Activated CD4-positive, alpha-beta T cell treated with anti-CD3 and anti-CD28 coated beads, Interleukin-10, Interleukin-2, amounts not matched to agents 100 ng/mL and 50 ng/mL, durations not matched to agents 16 hours and 8 hours (primary cell): ENCODE measurements at regions not wholly inside any gene's neighbourhood (a gene's known extent, or its start where the extent isn't known, plus 50 kb on each side); places are given as distances from the start of the nearest gene placed in this dataset.

Source experiments
- DNase-seq: peaks from one replicate; pipeline ENCODE4 v3.0.0-alpha.2; 2020

DNA sequence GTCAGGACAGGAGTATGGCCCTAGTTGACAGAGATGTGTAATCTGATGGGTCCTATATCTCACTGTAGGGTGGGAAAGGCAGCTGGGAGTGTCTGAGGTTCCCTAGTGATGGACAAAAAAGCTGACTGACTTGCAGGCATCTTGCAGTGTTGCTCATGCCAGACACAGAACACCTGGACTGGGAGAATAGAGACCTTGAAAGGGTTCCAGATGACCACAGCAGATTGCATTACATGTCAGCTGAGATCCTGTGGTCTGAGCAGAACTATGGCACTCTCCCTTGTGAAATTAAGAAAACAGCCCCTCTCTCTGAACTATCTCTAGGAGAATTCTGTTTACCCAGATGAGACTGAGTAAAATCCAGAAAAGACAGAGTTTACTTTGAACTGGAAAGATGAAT is 212.6 kb upstream of the MAN1A1 start:
- DNase-seq, result no peak

DNA sequence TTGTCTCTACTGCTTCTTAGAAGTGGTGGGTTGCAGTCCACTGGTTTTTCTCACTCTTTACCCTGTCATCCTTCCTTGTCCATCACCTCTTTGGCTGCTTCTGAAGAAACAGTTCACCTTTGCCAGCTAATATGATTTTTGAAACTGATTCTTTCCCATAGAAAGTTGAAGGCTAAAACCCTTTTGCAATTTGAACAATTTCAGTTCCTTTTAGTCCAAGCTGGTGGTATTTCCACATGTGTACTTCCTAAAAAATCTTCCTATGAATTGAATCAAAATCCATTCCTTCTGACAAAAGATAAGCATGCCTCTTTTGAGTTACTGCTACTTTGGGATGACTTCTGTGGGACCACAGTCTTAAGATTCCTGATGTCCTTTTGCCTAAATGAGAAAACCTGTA is 210.0 kb upstream of the MAN1A1 start:
- DNase-seq, result no peak

DNA sequence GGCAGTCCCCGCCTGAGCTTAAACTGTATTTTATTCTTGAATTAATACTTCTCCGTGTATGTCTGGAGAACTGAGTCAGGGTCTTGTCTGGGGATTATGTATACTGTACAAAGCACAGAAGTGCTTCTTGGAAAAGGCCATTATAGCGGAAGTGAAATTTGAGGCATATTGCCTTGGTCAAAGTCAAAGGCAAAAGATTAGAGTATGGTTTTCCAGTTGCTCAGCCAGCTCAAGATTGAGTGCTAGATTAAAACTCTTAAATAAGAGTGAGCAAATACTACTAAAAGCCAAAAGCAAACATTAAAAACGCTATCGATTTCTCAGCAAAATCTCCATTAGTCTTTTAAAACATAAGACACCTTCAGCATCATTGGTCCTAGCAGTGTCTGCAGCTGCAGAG is 207.7 kb upstream of the MAN1A1 start:
- DNase-seq, result no peak

DNA sequence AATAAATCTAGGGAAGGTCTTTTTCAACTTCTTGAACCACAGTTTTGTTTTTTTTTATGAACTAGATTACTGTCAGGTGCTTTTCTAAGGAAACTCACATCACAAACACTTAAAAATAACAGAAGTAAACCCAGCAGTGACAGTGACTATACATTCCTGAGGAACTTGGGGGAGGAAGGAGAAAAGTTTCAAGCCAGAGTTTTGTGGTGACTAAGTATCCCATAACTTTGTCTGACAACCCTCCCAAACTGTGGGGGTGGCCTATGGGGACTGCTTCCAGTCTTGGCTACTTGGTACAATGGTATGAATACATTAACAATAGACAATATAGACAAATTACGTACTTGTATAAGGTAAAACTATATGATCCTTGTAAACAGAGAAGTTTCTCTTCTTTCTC is 202.5 kb upstream of the MAN1A1 start:
- no peak for DNase-seq

DNA sequence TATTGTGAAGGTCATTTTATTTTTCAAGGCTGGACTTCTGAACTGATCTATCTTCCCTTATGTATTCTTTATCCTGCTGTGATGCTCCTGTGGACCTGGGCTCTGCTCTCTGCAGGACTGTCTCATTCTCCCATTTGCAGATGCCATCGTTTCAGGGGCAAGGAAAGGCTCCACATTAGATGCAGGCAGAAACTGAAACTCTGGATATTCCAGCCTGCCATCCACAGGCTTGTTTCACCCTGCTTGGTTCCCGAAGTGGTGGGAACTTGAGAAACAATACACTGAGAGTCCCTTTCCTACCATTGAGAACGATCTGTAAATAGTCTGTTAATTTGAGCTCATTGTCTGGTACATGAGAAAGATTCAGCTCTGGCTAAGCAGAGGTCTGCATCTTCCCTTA is 197.5 kb upstream of the MAN1A1 start:
- DNase-seq, result no peak

DNA sequence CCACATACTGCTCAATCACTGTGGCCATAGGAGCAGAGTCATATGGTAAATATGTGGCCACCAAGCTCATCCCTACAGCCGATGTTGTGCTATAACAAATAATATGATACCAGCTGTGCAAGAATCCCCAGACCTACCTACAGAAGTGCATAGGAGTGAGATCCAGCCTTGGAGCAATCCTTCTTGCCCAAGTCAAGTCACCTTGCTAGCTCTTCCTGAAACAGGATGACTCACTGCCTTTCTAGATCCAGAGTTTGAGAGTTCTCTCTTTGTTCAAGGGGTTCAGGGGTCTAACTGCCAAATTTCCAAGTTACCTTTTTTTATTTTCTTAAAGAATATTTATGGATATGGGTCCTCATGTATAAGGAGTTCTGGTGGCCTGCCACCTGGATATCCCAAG is 195.7 kb upstream of the MAN1A1 start:
- no peak for DNase-seq

DNA sequence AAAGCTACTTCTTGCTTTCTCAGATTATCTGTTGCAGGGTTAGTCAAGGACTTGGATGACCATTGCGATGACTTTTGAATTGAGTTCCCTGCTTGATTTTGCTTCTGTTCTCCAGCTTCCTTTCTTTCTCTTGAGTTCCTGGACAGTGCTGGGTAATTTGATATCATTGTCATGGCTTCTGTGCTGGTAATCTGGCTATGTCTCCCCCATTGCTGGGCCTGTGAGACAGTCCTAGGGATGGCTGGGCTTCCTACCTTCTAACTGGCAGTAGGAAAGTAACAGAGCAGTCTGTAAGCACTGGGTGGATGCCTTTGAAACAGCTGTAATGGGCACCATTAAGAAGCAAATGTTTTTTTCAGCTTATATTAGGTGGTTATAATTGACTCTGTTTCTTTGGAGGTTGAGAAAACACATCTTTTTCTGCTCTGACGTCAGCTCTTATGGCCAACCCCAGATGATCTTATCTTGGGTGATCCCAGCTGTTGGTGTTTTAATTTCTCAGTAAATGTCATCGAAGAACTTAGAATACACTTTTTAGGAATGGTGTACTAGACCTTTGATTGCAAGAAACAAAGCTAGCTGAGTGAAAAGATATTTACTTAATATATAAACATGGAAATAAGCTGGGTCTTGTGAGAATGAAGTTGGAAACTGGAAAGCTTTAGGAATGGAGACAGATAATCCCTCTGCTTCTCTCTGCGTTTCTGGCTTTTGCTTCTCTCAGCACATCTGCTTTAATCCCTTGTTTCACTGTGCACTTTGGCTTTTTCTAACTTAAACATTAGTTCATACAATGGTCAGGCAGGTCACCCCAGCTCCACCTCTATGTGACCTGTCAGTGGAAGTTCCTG is 195.0 kb upstream of the MAN1A1 start:
- DNase-seq, result no peak

DNA sequence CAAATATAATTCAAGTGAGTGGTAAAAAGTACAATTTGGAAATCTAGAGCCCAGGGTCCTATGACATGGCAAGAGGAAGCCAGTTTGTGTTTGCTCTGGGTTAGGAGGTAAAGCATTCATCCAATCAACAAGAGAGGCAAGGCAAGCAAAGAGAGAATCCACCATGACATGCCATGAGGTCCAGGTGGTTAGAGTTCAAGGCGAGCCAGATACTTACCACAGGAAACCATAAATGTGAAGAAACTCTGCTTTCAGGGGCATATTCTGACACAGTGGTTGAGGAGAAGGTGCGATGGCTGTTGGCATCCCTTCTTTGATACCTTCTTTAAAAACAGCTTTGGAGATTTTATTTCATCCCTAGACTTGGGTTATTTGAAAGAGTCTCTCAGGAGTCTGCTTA is 193.8 kb upstream of the MAN1A1 start:
- no peak for DNase-seq

DNA sequence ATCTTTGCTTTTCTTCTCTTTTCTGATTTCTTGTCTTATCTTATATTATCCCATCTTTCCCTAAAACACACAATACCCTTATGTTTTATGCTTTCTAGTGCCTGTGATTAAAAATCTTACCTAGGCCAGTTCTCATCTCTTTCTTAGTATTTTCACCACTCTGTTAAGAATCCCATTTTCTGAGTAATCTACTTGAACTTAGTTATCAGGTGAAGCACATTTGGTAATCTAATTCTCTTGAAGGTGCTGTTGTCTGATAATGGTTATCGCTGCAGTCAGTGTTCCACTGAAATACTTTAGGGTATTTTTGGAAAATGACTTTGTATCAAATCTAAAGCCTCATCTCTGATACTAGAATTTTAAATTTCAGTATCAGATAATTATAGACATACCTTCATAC is 192.5 kb upstream of the MAN1A1 start:
- no peak for DNase-seq

DNA sequence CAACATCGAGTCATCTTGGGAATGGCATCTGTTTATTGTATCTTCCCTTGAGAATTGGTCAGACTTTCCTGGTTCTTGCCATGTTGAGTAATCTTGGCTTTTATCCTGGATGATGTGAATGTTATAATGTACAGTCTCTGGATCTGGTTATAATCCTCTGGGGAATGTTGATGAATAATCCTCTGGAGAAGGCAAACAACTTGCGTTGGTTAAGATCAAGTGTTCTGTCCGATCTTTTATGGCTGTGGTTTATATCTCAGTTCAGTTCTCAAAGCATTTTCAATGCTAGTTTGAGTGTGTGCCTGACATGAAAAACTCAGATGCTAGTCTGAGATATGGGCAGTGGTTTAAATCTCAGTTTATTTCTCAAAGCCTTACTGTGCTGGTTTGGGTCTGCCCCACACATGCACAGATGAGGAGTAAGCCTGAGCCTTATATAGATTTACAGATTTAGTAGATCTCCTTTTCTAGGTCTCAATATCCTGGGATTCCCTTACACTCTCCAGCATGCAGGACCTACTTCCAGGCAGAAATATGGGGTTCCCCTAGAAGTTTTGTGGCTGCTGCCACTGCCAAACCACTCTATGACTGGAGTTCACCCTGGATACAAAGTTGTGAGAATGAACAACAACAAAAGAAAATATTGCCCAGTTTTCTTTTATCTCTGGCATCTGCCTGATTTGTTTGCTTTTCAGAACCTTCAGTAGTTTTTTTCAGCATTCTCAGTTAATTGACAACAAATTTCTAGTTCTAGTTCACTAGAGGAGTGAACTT is 191.8 kb upstream of the MAN1A1 start:
- no peak for DNase-seq

DNA sequence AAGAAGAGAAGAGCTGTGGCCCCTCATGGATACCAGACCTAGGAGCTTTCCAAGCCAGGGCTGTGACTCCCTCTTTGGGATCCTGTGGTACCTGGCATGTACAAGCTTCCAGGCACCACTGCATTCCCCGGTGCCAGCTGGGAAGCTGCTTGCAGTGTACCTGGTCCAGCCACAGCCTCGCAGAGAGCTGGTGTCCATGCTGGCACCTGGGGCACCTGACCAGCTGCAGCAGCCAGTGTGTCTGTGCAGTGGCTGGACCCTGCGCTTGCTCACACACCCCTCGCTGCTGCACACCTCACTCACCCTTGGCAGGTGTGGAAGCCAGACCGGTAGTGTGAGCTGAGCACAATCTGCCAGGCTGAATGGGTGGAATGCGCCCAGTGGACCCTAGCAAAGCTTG is 190.9 kb upstream of the MAN1A1 start:
- DNase-seq, result no peak

DNA sequence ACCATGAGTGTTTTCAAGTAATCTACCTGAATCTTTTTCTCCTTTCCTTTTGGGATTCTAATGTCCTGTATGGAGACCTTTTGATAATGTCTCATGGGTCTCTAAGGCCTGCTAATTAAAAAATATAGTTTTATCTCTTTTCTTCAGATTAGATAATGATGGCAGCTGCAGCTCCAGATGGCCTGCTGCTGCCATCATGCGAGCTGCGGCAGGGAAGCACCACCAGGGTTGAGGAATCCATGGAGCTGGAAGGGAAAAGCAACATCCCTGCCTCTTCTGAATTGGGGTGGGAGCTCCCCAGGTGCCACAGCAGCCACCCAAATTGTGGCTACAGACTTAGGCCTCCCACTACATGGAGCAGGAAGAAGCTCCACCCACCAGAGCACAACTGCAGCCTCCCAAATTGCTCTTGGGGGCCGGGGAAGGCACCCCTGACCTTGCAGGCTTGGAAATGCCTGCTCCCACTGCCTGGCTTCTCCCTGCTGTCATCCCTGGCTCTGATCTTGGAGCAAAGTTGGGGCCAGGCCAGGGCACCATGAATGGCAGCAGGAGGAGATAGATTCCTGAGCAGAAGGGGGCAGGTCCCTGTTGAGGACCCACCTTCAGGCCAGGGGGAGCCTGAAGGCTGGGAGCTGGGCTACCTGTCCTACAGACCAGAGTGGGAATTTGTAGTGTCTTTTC is 189.6 kb upstream of the MAN1A1 start:
- DNase-seq, result no peak

DNA sequence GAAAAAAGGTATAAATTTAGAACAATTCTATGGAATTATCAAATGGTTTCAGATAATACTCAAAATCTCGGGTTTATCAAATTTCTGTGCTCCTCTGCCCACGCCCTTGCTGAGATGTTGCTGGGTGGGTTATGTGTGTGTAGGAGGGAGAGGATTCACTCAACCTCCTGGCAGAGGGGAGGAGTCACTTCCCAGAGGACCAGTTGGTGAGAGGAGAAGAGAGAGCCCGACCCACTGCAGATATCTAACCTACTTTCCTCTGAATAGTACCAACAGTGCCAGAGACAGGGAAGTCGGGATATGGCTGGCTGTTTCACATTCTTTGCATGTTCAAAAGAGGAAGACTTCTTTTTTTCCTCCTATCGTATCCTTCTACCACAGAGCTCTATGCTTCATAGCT is 187.1 kb upstream of the MAN1A1 start:
- DNase-seq, result no peak

DNA sequence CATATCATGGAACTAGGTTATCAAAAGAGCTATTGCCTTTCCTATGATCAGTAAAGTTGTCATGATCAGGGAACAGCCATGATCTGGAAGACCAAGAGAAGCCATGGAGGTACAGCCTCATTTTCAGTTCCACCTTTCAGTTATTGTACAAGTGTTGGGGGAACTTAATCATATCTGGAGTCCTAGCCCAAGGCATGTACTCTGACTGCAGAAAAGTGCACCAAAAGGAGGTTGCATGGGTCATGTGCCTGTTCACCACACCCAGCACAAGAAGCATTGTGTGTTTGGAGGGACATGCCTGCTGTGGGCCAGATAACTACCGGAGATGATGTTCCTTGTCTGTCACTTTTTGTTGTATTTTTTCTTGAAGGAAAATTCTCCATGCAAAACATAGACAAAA is 185.8 kb upstream of the MAN1A1 start:
- DNase-seq, result no peak

DNA sequence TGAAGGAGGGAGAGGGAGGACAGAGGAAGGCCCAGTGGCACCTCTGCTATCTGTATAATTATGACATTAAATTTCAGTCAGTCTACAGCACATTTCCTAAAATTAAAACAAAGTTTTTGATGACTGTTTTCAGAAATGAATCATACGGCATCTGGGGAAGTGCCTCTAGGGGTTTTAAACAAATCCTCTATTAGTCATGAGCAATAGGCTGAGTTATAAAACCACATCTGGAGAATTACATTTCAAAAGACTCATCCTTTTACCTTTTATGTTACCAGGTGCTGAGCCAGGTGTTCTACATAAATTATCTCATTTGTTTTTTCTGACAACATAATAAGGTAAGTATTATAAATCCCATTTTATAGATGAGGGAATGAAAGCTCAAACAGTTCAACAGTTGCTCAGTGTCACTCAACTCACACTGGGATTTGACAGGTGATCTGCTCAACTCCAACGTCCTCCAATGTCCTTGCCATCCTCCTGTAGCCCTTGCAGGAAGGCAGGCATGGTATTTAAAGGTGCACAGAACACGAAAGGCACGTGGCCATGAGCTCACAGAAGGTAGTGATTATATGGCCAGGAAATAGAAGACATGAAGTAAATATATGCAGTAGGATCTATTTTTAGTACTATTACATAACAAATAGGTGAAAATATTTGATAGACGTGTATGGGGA is 184.2 kb upstream of the MAN1A1 start:
- DNase-seq, result peak; percentile 69

DNA sequence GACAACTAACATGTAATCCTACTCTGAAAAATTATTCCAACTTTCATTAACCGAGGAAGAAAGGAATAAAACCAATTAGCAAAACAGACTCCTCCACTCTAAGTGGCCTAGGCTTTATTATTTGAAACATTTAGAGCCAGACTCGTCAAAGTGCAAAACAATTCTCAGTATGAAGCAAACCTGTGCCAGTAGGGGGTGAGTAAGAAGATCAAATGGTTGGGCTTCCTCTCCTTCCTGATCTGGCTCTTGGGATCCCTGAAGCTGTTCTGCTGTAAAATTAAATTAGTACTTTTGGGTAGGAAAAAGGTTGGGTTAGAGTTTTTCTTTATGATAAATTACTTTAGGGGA is 177.6 kb upstream of the MAN1A1 start:
- DNase-seq, result no peak

DNA sequence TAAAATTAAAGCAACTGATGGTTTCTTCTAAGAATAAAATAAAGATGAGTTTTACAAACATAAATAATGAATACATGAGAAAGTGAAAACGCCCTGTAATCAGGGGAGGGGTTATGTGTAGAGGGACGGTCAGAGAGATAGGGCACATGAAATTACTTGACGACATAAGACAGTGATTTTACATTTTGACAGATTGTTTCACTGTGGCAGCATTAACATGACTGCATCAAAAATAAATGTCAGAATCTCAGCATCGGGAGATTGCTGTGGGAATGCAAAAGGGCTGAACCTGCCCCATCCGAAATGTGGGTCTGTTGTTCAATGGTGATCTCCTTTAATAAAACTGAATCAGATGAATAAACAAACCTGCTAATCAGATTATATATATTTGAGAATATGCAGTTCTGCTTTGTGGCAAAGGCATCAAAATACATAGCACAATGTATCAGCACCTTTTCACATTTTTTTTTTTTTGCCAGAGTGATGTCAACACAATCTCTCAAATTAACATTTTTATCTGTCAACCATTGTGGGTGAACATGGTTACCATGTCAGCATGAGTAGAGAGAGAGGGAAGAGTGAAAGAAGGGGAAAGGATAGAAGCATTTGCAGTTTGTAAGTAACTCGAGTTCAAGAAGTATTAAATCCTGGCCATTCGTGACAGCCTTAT is 177.1 kb upstream of the MAN1A1 start:
- no peak for DNase-seq

DNA sequence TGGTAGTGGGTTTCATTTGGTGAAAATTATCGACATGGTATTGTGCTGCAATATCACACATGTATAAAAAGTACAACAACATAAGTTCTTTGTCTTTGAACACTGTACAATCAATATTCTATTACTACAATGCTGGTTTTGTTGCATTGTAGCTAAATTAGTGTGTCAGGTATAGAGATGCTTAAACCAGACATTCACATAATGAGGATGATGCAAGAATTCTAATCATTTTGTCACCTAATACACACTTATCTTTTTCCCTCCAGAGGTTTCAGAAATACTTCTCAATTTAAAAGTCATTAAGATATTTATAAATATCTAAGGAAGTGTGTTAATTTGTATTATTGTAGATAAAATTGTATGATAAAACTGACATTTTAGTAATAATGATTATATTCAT is 174.8 kb upstream of the MAN1A1 start:
- no peak for DNase-seq

DNA sequence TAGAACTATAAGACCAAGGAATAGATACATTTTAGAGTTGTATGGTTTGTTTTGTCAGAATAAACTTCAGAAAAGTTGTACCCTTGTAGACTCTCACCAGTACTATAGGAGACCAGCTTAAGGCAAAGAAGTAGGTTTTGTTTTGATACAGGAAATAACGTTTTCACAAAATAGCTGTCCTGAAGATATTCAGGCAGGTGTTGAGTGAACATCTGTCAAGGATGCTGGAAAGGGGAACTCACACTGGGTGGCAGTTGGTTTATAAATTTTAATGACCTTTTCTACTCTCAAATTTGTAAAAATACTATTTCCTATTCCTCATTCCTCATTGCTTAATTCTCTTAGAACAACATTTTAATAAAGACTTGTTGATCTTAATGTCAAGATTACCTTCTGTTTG is 174.0 kb upstream of the MAN1A1 start:
- no peak for DNase-seq

DNA sequence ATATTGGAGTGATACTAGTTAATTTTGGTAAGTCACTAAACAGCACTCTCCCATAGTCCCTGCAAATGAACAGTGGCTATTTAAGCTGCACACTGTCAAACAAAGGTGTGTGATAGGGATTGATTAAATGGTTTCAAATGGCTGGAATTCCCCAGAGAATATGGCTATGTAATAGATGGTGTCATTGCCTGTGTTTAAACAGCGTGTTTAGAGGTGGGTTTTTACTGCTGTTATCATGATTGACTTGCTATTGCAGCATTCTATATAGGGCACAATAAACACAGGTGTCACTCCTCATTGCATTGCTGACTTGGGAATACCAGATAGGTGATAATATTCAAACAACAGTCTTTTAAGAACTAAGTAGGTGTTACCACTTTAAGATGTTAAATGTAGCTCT is 171.7 kb upstream of the MAN1A1 start:
- no peak for DNase-seq

DNA sequence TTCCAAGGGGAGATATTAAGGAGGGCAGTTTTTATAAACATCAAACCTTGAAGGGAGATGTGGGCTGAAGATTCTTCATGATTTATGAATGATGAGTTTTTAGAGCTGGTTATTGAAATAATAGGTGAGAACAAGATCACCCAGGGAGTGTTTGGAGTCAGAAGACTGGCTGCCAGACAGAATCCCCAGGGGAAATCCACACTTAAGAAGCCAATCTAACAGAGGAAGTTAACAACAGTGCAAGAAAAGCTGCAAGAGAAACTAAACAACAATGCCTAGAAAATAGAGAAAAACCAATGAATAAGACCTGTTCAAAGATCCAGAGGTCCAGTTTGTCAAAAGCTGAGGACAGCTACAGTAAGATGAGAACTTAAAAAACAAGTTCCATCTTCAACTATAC is 167.9 kb upstream of the MAN1A1 start:
- DNase-seq, result no peak

DNA sequence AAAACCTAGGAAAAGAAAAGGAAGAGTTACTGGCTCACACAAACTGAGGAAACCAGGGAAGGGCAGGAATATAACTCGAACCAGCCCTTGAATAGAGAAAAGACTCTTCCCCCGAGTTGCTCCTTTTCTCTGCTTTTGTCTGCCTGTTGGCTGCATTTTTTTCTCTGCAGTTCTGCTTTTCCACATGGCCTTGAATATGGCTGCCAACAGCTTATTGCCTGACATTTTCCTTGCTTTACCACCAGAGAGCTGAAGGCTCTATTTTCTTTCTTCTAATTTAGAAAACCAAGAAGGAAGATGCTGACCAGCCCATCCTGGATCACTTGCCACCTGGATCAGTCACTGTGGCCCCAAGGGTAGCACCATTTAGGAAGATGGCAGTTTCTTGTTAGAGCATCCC is 164.8 kb upstream of the MAN1A1 start:
- no peak for DNase-seq

DNA sequence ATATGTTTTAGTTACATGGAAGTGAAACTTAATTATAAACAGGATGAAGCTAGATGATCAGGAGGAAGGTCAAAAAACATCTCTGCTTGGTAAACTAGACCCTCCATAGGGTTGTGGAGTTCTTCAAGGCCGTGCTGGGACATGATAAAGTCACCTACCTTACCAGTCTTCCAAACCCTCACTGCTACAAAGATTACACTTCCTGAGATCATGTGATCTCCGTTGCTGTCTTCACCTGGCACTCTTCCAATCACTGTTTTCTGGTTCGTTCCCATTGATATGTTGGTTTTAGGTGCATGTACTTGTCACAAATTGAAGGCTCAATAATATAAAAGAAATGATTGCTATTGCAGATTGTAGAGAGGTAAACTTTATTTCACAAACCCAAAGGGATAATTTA is 161.5 kb upstream of the MAN1A1 start:
- DNase-seq, result no peak
